B cell (primary cell): ENCODE measurements at regions not wholly inside any gene's neighbourhood (a gene's known extent, or its start where the extent isn't known, plus 50 kb on each side); places are given as distances from the start of the nearest gene placed in this dataset.

Experiments used
- ATAC-seq: fragments of 200-7000 bp; cut with Tn5 transposase; one replicate; pipeline ENCODE4 v1.10.0; 2021; ENCODE audit warnings: low read depth, mild to moderate bottlenecking, moderate number of reproducible peaks, moderate library complexity
- CTCF ChIA-PET: fragments of 350-600 bp; sonication (Branson Sonifier 250); formaldehyde crosslinking; loops from one replicate; lab custom pipeline; 2021; ENCODE audit warnings: antibody characterized with exemption, inconsistent platforms; lab: Charles Lee
- POLR2A ChIA-PET: fragments of 350-600 bp; sonication (Branson Sonifier 250); formaldehyde crosslinking; loops from one replicate; lab custom pipeline; 2021; ENCODE audit warnings: antibody characterized with exemption; lab: Charles Lee
- DNase-seq: peaks from one replicate; pipeline ENCODE4 v3.0.0; 2013
- H2AFZ ChIP-seq: 2 replicates; pipeline ENCODE4 v1.6.1; 2012; ENCODE audit warnings: mild to moderate bottlenecking, low read depth, low read length; ENCODE audit not compliant: insufficient read depth, poor library complexity, severe bottlenecking
- H3K27ac ChIP-seq, 2 donors: 1 replicate in 1 of 2; 2 replicates in 1 of 2; pipeline ENCODE4 v1.5.1; 2012 to 2013; ENCODE audit warnings: low read length in 2 of 2, mild to moderate bottlenecking in 2 of 2, moderate library complexity in 1 of 2
- H3K27me3 ChIP-seq, 4 experiments: fragments of 200-600 bp in 1 of 4; sonication (generic) in 1 of 4; replicated peaks in 1 of 4; 1 replicate in 2 of 4; 2 replicates in 2 of 4; pipeline versions ENCODE4 v1.6.1 to v1.7.0; 2013 to 2016; ENCODE audit warnings: low read length in 3 of 4, mild to moderate bottlenecking in 2 of 4, mixed read lengths in 1 of 4, moderate library complexity in 1 of 4; ENCODE audit not compliant: insufficient read depth in 4 of 4, control insufficient read depth in 3 of 4; ENCODE audit errors: control extremely low read depth in 1 of 4
- H3K36me3 ChIP-seq, 2 experiments: replicated peaks in 1 of 2; 1 replicate in 1 of 2; 2 replicates in 1 of 2; pipeline versions ENCODE4 v1.6.1 to v1.7.1; 2013; ENCODE audit warnings: low read length in 1 of 2; ENCODE audit not compliant: insufficient read depth in 2 of 2, control insufficient read depth in 1 of 2; ENCODE audit errors: control extremely low read depth in 1 of 2, extremely low read depth in 1 of 2
- H3K4me1 ChIP-seq, 2 donors: fragments of 200-600 bp in 1 of 2; sonication (generic) in 1 of 2; 1 replicate in 1 of 2; 2 replicates in 1 of 2; pipeline versions ENCODE4 v1.5.1 to v1.6.1; 2013 to 2017; ENCODE audit warnings: low read length in 2 of 2; ENCODE audit not compliant: control insufficient read depth in 2 of 2, insufficient read depth in 2 of 2
- H3K4me2 ChIP-seq: replicated peaks from 2 replicates; pipeline ENCODE3; 2012; ENCODE audit warnings: mild to moderate bottlenecking, low read depth, low read length; ENCODE audit not compliant: poor library complexity, severe bottlenecking
- H3K4me3 ChIP-seq, 5 experiments: fragments of 200-600 bp in 1 of 5; sonication (generic) in 1 of 5; 1 replicate in 3 of 5; 2 replicates in 2 of 5; pipeline versions ENCODE4 v1.5.1 to v1.7.0; 2011 to 2016; ENCODE audit warnings: low read length in 4 of 5, mild to moderate bottlenecking in 4 of 5, low read depth in 2 of 5, control low read depth in 1 of 5, moderate library complexity in 1 of 5; ENCODE audit not compliant: insufficient read depth in 1 of 5; ENCODE audit errors: control extremely low read depth in 1 of 5, extremely low read depth in 1 of 5
- H3K79me2 ChIP-seq: fragments of 200-600 bp; sonication (generic); one replicate; pipeline ENCODE4 v1.6.0; 2016; ENCODE audit warnings: low read length; ENCODE audit not compliant: control insufficient read depth, insufficient read depth
- H3K9ac ChIP-seq: fragments of 200-600 bp; sonication (generic); 2 replicates; pipeline ENCODE4 v1.6.1; 2017; ENCODE audit warnings: mild to moderate bottlenecking, low read length, moderate library complexity
- H3K9me3 ChIP-seq, 3 donors: one replicate each; pipeline versions ENCODE4 v1.6.1 to v1.7.1; 2013; ENCODE audit warnings: low read length in 2 of 3; ENCODE audit not compliant: control insufficient read depth in 2 of 3, insufficient read depth in 1 of 3; ENCODE audit errors: control extremely low read depth in 1 of 3
- H4K20me1 ChIP-seq: 2 replicates; pipeline ENCODE4 v1.6.0; 2012; ENCODE audit warnings: mild to moderate bottlenecking, low read length; ENCODE audit not compliant: insufficient read depth, control insufficient read depth, poor library complexity, severe bottlenecking
- H3K27ac Mint-ChIP-seq: one replicate; pipeline ENCODE4 v1.8.0; 2021; ENCODE audit warnings: mixed read lengths
- H3K27me3 Mint-ChIP-seq: one replicate; pipeline ENCODE4 v1.8.0; 2021; ENCODE audit warnings: mixed read lengths
- H3K4me1 Mint-ChIP-seq: one replicate; pipeline ENCODE4 v1.8.0; 2021; ENCODE audit warnings: mixed read lengths
- H3K4me3 Mint-ChIP-seq: one replicate; pipeline ENCODE4 v1.8.0; 2021; ENCODE audit warnings: mixed read lengths
- H3K9me3 Mint-ChIP-seq: one replicate; pipeline ENCODE4 v1.8.0; 2022; ENCODE audit warnings: mixed read lengths; ENCODE audit not compliant: insufficient read depth
- CTCF ChIP-seq: fragments of 200-600 bp; IDR thresholded peaks from one replicate; pipeline ENCODE4 v1.8.0; 2022; ENCODE audit warnings: antibody characterized with exemption, mild to moderate bottlenecking
- EZH2 ChIP-seq: IDR thresholded peaks from 2 replicates; pipeline ENCODE4 v1.6.1; 2012; ENCODE audit warnings: borderline replicate concordance, low read depth, mild to moderate bottlenecking, moderate library complexity, low read length; ENCODE audit not compliant: insufficient read depth, poor library complexity, severe bottlenecking
- WGBS: methylation state at CpG from one replicate; pipeline ENCODE4 v1.1.5; 2013; ENCODE audit warnings: missing lambda C conversion rate; ENCODE audit not compliant: insufficient coverage; 5-methylcytosine and 5-hydroxymethylcytosine counted together
- intact Hi-C: fragments of 100-400 bp; cut with micrococcal nuclease; formaldehyde crosslinking; loops from one replicate; pipeline ENCODE4 v1.10.0; 2022

GRCh38 chr11:112852143-112852866 is 108.9 kb upstream of the NCAM1 start:
- Histone ChIP-seq H3K4me2 (no peak overlapping the region), H4K20me1 (no peaks in the 10 kb centered on the region), H3K4me3 (no peak overlapping the region), H3K9me3 (no peaks in the 10 kb centered on the region), H2AFZ (no peak overlapping the region), H3K27ac (no peak overlapping the region), H3K9ac (no peak overlapping the region), H3K4me1 (no peaks in the 10 kb centered on the region), H3K79me2 (no peaks in the 10 kb centered on the region), H3K36me3 (no peaks in the 10 kb centered on the region), H3K27me3 (peaks cover 0 to 3% (median 0%) of the 10 kb centered on the region in 4 experiments)
- ChIA-PET POLR2A (no interaction called here), CTCF (no interaction called here)
- no peak overlapping the region for H3K4me3 Mint-ChIP-seq
- peaks cover under 1% of the 10 kb centered on the region for H3K9me3 Mint-ChIP-seq
- no peak for ATAC-seq
- WGBS, result 83% methylated on average over 5 of the region's 5 CpGs
- H3K4me1 Mint-ChIP-seq, result no peaks in the 10 kb centered on the region
- TF ChIP-seq CTCF (no peak), EZH2 (no peak)
- DNase-seq, result no peak
- H3K27ac Mint-ChIP-seq, result no peak overlapping the region
- no peaks in the 10 kb centered on the region for H3K27me3 Mint-ChIP-seq
- intact Hi-C loops, result no loop called here

- H3K9ac ChIP-seq, result no peak overlapping the region
- no peaks in the 10 kb centered on the region for H3K79me2 ChIP-seq
- ATAC-seq (no peak), DNase-seq (no peak)
- peaks cover 0 to 4% (median under 1%) of the 10 kb centered on the region in 3 donors for H3K9me3 ChIP-seq
- H3K4me1 ChIP-seq, result no peaks in the 10 kb centered on the region
- H3K9me3 Mint-ChIP-seq, result peaks cover 10% of the 10 kb centered on the region
- H3K36me3 ChIP-seq, result no peaks in the 10 kb centered on the region
- POLR2A ChIA-PET, result no interaction called here
- intact Hi-C loops, result no loop called here
- no peak overlapping the region for H2AFZ ChIP-seq
- no peak overlapping the region for H3K27ac ChIP-seq
- 87% methylated on average over 3 of the region's 4 CpGs for WGBS
- H3K27ac Mint-ChIP-seq, result no peak overlapping the region
- TF ChIP-seq EZH2 (no peak), CTCF (no peak)
- H3K4me3 ChIP-seq, result no peak overlapping the region
- H3K27me3 Mint-ChIP-seq, result no peaks in the 10 kb centered on the region
- no peaks in the 10 kb centered on the region for H3K4me1 Mint-ChIP-seq
- H3K4me3 Mint-ChIP-seq, result no peak overlapping the region
- CTCF ChIA-PET, result no interaction called here
- peaks cover 0 to 3% (median 0%) of the 10 kb centered on the region in 4 experiments for H3K27me3 ChIP-seq
- H3K4me2 ChIP-seq, result no peak overlapping the region
- no peaks in the 10 kb centered on the region for H4K20me1 ChIP-seq
Measured at GRCh38 chr11:112856133-112856532, 105.1 kb upstream of the NCAM1 start.
